Fibroblast of villous mesenchyme (primary cell): ENCODE measurements at regions not wholly inside any gene's neighbourhood (a gene's known extent, or its start where the extent isn't known, plus 50 kb on each side); places are given as distances from the start of the nearest gene placed in this dataset.

Experiments
- DNase-seq: peaks from one replicate; pipeline ENCODE4 v3.0.0-alpha.2; 2010; ENCODE audit warnings: low read depth
- H3K4me3 ChIP-seq: 2 replicates; pipeline ENCODE4 v1.5.1; 2011; ENCODE audit warnings: low read depth, mild to moderate bottlenecking, low read length
- CTCF ChIP-seq: IDR thresholded peaks from 2 replicates; pipeline ENCODE4 v1.5.1; 2012; ENCODE audit warnings: low read depth, mild to moderate bottlenecking, low read length; ENCODE audit not compliant: insufficient read depth

GRCh38 chr4:110907801-110908313 lies 285.0 kb upstream of the PITX2 start:
- TF ChIP-seq CTCF, result no peak
- H3K4me3 ChIP-seq, result no peak overlapping the region
- no peak for DNase-seq

- no peak overlapping the region for H3K4me3 ChIP-seq
- no peak for DNase-seq
- no peak for TF ChIP-seq CTCF
These were observed 291.9 kb upstream of the PITX2 start for GRCh38 chr4:110914791-110915190.

- no peak overlapping the region for H3K4me3 ChIP-seq
- TF ChIP-seq CTCF, result no peak
- DNase-seq, result no peak
These were observed 292.4 kb upstream of the PITX2 start for GRCh38 chr4:110915301-110915700.

- no peak overlapping the region for H3K4me3 ChIP-seq
- no peak for TF ChIP-seq CTCF
- DNase-seq, result no peak
These were observed 293.6 kb upstream of the PITX2 start for GRCh38 chr4:110916505-110916904.

- no peak for DNase-seq
- TF ChIP-seq CTCF, result no peak
- H3K4me3 ChIP-seq, result no peak overlapping the region
These were observed 295.0 kb upstream of the PITX2 start for GRCh38 chr4:110917835-110918234.

GRCh38 chr4:110920990-110921389 lies 298.1 kb upstream of the PITX2 start:
- no peak for DNase-seq

More at GRCh38 chr4:110920990-110921389, 298.1 kb upstream of the PITX2 start:
- TF ChIP-seq CTCF, result no peak
- no peak overlapping the region for H3K4me3 ChIP-seq
